HG03108 (cell line): ENCODE measurements at regions not wholly inside any gene's neighbourhood (a gene's known extent, or its start where the extent isn't known, plus 50 kb on each side); places are given as distances from the start of the nearest gene placed in this dataset.
"Not testable (repeated sequence)": the region's sequence is repeated elsewhere in the genome, so short reads cannot be mapped to it uniquely, and the experiment has no call there.

Experiments
- ATAC-seq: cut with Tn5 transposase; IDR thresholded peaks from one replicate; pipeline ENCODE4 v1.9.1; 2021; ENCODE audit warnings: moderate library complexity; ENCODE audit not compliant: unreplicated experiment

- ATAC-seq = no peak
These were observed 396.1 kb downstream of the PAX1 start for GRCh38 chr20:22101606-22102005.

- ATAC-seq = no peak
These were observed 395.2 kb downstream of the PAX1 start for GRCh38 chr20:22100686-22101085.

- ATAC-seq = no peak
These were observed 393.9 kb downstream of the PAX1 start for GRCh38 chr20:22099348-22099747.

DNA sequence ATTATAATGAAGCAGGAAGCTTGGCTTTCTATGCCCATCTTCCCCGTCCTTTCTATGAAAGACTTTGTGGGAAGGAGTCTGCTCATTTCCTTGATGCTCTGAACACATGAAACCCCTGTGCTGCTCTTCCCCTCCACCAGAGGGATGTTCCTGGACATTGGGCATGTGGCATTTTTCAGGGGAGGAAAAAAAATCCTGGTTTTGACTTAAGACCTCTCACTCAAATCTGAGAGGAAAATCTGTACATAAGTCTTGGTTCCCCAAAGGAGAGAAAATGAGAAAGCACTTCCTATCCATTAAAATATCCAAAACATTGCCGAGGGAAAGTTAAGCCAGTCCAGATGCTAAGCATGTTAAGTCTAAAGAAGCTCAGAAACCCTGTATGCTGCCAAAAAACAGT, 393.0 kb downstream of the PAX1 start:
- no peak for ATAC-seq

DNA sequence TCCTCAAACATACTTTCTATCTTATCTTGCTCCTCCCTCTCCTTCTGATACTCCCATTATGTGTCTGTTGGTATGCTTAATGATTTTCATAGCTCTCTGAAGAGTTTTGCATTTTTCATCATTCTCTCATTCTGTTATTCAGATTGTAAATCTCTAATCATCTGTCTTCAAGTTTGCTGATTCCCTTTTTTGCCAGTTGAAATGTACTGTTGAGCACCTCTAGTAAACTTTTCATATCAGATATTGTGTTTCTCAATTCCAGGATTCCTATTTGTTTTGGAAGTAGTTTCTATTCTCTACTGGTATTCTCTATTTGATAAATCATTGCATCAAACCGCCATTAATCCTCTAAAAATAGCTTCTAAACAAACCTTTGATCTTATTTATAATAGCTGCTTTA, 387.7 kb downstream of the PAX1 start:
- ATAC-seq = no peak

DNA sequence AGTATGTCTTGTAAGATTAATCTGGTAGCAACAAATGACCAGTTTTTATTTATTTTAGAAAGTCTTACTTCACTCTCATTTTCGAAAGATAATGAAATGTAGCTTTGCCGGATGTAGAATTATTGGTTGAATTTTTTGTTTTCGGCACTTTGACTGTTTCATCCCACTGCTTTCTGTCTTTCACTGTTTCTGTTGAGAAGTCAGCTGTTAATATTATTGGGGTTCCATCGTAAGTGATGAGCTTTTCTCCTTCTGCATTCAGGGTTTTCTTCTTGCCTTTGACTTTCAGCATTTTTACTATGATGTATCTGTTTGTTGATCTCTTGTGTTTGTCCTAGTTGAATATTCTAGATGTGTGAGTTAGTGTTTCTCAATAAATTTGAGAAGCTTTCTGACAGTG, 383.4 kb downstream of the PAX1 start:
- ATAC-seq = no peak

GRCh38 chr20:22080985-22081384, 375.5 kb downstream of the PAX1 start:
- no peak for ATAC-seq

- no peak for ATAC-seq
These were observed 369.2 kb downstream of the PAX1 start for GRCh38 chr20:22074635-22075034.

GRCh38 chr20:22071841-22072240, 366.4 kb downstream of the PAX1 start:
- no peak for ATAC-seq

GRCh38 chr20:22070610-22071058, 365.2 kb downstream of the PAX1 start:
- no peak for ATAC-seq

GRCh38 chr20:22063753-22064152, 358.3 kb downstream of the PAX1 start:
- ATAC-seq = no peak

DNA sequence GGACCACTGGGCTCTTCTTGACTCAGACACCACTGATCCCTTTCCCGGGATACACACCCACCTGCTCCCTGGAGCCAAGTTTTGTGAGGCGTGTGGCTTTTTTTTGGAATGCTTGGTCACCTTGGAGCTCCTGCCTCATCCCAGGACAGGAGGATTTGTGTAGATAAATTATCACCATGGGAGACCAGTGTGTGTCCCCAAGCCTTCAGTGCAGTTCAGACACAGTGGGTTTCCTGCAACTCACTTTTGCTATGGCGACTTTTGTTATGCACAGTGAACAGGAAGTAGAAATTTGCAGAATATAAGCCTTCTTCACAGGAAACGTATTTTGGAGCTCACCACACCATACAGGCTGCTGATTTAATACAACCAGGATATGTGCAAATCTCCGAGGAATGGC, 357.4 kb downstream of the PAX1 start:
- no peak for ATAC-seq

DNA sequence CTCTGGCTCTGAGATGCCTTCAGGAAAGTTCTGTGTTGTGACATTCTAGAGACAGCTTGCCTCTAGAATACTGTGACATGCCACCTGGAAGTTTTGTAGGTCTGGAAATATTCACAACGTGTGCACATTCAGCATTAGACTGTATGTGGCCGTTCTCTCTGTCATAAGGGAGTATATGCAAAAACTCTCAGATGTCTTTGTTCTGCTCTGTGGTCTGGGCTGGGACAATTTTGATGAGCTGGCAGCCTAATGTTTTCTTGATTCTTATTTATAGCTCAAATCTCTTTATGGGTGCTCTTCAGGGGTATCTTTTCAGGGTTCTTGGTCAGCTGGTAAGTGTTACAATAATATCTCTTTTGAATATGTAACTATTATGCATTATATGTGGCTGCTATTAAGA, 355.1 kb downstream of the PAX1 start:
- no peak for ATAC-seq

GRCh38 chr20:22058746-22059145, 353.3 kb downstream of the PAX1 start:
- no peak for ATAC-seq

DNA sequence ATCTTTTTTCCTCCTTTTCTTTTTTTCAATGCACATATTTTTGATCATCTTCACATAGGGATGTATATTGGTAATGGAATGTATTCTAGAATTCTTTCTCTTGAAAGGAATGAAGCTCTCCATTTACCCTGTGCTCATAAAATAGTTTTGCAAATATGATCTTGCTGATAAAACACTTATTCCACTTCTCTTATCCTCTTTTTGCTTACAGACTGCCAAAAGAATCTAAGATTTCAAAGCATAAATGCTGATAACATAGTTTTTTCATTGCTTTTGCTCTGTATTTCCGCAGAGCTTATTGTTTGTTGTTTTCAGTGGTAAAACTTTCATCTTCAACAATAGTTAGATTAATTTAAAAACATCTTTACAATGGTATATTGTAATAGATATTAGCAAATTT, 350.5 kb downstream of the PAX1 start:
- no peak for ATAC-seq

- ATAC-seq = no peak
These were observed 346.7 kb downstream of the PAX1 start for GRCh38 chr20:22052025-22052650.

DNA sequence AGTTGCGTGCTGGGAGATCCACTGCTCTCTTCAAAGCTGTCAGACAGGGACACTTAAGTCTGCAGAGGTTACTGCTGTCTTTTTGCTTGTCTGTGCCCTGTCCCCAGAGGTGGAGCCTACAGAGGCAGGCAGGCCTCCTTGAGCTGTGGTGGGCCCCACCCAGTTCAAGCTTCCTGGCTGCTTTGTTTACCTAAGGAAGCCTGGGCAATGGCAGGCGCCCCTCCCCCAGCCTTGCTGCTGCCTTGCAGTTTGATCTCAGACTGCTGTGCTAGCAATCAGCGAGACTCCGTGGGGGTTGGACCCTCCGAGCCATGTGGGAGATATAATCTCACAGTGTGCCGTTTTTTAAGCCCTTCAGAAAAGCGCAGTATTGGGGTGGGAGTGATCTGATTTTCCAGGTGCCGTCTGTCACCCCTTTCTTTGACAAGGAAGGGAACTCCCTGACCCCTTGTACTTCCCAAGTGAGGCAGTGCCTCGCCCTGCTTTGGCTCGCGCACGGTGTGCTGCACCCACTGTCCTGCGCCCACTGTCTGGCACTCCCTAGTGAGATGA, 340.6 kb downstream of the PAX1 start:
- not testable (repeated sequence) for ATAC-seq

- ATAC-seq = no peak
These were observed 322.0 kb downstream of the PAX1 start for GRCh38 chr20:22027423-22027822.

- ATAC-seq = no peak
These were observed 314.7 kb downstream of the PAX1 start for GRCh38 chr20:22020201-22020600.

DNA sequence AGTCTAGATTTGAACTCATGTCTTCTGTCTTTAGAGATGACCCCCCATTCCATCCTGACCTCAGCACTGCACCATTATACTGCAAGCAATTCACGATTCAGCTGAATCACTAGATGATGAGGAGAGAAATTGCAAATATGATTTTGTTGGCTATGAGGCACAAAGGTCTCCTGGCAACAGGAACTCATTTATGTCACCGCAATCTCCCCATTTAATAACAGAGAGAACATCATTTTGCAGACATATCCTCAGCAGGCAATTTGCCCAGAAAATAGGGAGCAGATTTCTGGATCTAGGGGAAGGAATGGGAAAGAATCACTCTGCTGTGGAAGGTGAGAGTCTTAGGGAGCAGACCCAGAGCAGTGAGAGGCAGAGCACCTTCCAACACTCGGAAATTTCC, 303.0 kb downstream of the PAX1 start:
- no peak for ATAC-seq

- ATAC-seq = no peak
These were observed 300.8 kb downstream of the PAX1 start for GRCh38 chr20:22006306-22006705.

GRCh38 chr20:22005535-22005934, 300.1 kb downstream of the PAX1 start:
- ATAC-seq = no peak

DNA sequence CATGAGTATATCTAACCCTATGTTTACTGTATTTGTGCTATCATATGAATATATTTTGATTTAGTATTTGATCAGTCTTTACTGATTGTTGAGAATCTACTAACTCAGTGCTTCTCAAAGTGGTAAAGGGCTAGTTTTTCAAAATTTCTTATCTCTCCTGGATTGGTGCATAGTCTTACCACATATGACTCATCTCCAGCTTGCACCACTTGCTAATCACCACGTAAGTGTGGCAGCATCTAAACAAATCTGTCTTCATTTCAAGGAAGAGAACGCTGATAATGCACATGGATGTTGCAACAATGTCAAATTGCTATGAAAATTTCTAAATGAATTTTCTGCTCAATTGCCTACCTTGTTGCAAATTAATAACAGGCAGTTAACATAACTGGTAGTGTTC, 299.5 kb downstream of the PAX1 start:
- ATAC-seq = no peak
